DOHH2 (cell line): ENCODE measurements at regions not wholly inside any gene's neighbourhood (a gene's known extent, or its start where the extent isn't known, plus 50 kb on each side); places are given as distances from the start of the nearest gene placed in this dataset.
"Not testable (repeated sequence)": the region's sequence is repeated elsewhere in the genome, so short reads cannot be mapped to it uniquely, and the experiment has no call there.

Experiments used
- H3F3A ChIP-seq: fragments of 200-600 bp; sonication (generic), shearing (Covaris generic); 2 replicates; pipeline ENCODE4 v1.6.0; 2016; ENCODE audit warnings: antibody characterized with exemption, mild to moderate bottlenecking; ENCODE audit not compliant: control insufficient read depth, insufficient read depth
- H3K27ac ChIP-seq: fragments of 200-600 bp; sonication (generic); 2 replicates; pipeline ENCODE4 v1.5.1; 2014; ENCODE audit warnings: low read depth, mild to moderate bottlenecking, low read length, moderate library complexity
- H3K27me3 ChIP-seq: fragments of 200-600 bp; sonication (generic); 2 replicates; pipeline ENCODE4 v1.6.1; 2014; ENCODE audit warnings: mild to moderate bottlenecking, low read length, mixed read lengths; ENCODE audit not compliant: control insufficient read depth
- H3K36me3 ChIP-seq: fragments of 200-600 bp; sonication (generic); 2 replicates; pipeline ENCODE4 v1.6.1; 2014; ENCODE audit warnings: mild to moderate bottlenecking, low read length, moderate library complexity, mixed read lengths; ENCODE audit not compliant: control insufficient read depth
- H3K4me1 ChIP-seq: fragments of 200-600 bp; sonication (generic); 2 replicates; pipeline ENCODE4 v1.6.1; 2014; ENCODE audit warnings: mild to moderate bottlenecking, low read length, mixed read lengths; ENCODE audit not compliant: control insufficient read depth
- H3K4me2 ChIP-seq: fragments of 200-600 bp; sonication (generic); 2 replicates; pipeline ENCODE4 v1.6.0; 2014; ENCODE audit warnings: mild to moderate bottlenecking, low read length, moderate library complexity
- H3K4me3 ChIP-seq: fragments of 200-600 bp; sonication (generic); 2 replicates; pipeline ENCODE4 v1.5.1; 2014; ENCODE audit warnings: mild to moderate bottlenecking, low read length, mixed read lengths
- H3K79me2 ChIP-seq: fragments of 200-600 bp; sonication (generic); 2 replicates; pipeline ENCODE4 v1.6.1; 2014; ENCODE audit warnings: mild to moderate bottlenecking, low read length, mixed read lengths; ENCODE audit not compliant: control insufficient read depth
- H3K9me2 ChIP-seq: fragments of 200-600 bp; sonication (generic); replicated peaks from 2 replicates; pipeline ENCODE4 v1.6.1; 2014; ENCODE audit warnings: mild to moderate bottlenecking, low read length, mixed read lengths; ENCODE audit not compliant: control insufficient read depth
- H3K9me3 ChIP-seq: fragments of 200-600 bp; sonication (generic); 2 replicates; pipeline ENCODE4 v1.6.1; 2014; ENCODE audit warnings: antibody characterized with exemption, low read length, mixed read lengths; ENCODE audit not compliant: control insufficient read depth, insufficient read depth
- H4K20me1 ChIP-seq: fragments of 200-600 bp; sonication (generic); 2 replicates; pipeline ENCODE4 v1.6.0; 2014; ENCODE audit warnings: low read depth, mild to moderate bottlenecking, antibody characterized with exemption, low read length, moderate library complexity; ENCODE audit not compliant: control insufficient read depth, insufficient read depth
- CTCF ChIP-seq: fragments of 200-600 bp; sonication (generic); IDR thresholded peaks from one replicate; pipeline ENCODE4 v1.5.1; 2014; ENCODE audit warnings: antibody characterized with exemption, mild to moderate bottlenecking, low read depth, low read length; ENCODE audit not compliant: poor library complexity, severe bottlenecking
- EZH2phosphoT487 ChIP-seq: fragments of 200-600 bp; sonication (generic); IDR thresholded peaks from 2 replicates; pipeline ENCODE4 v1.6.1; 2017; ENCODE audit warnings: borderline replicate concordance, mild to moderate bottlenecking, antibody characterized with exemption, low read length, moderate library complexity, mixed read lengths

GRCh38 chr7:131157530-131158243 lies 170.0 kb upstream of the MKLN1 start:
- H3K4me3 ChIP-seq = no peak overlapping the region
- H3K4me2 ChIP-seq = no peak overlapping the region
- no peaks in the 10 kb centered on the region for H3K27me3 ChIP-seq
- H4K20me1 ChIP-seq = no peaks in the 10 kb centered on the region
- no peaks in the 10 kb centered on the region for H3K36me3 ChIP-seq
- H3K79me2 ChIP-seq = no peaks in the 10 kb centered on the region
- no peak overlapping the region for H3K27ac ChIP-seq
- H3K9me2 ChIP-seq = no peaks in the 10 kb centered on the region
- H3K4me1 ChIP-seq = no peaks in the 10 kb centered on the region
- H3F3A ChIP-seq = no peaks in the 10 kb centered on the region
- no peaks in the 10 kb centered on the region for H3K9me3 ChIP-seq
- TF ChIP-seq CTCF (no peak), EZH2phosphoT487 (no peak)

GRCh38 chr7:131158244-131158636 lies 169.4 kb upstream of the MKLN1 start:
- not testable (repeated sequence) for H3K4me3 ChIP-seq, H3K36me3 ChIP-seq, H3K4me1 ChIP-seq, H3K27me3 ChIP-seq, H3K4me2 ChIP-seq, H3K9me3 ChIP-seq, H3F3A ChIP-seq, H4K20me1 ChIP-seq, H3K79me2 ChIP-seq, H3K9me2 ChIP-seq, H3K27ac ChIP-seq

GRCh38 chr7:131159961-131160361 lies 167.7 kb upstream of the MKLN1 start:
- Histone ChIP-seq H3K79me2 (no peaks in the 10 kb centered on the region), H3K27ac (no peak overlapping the region), H4K20me1 (no peaks in the 10 kb centered on the region), H3K4me3 (no peak overlapping the region), H3K9me2 (no peaks in the 10 kb centered on the region), H3K36me3 (no peaks in the 10 kb centered on the region), H3K9me3 (no peaks in the 10 kb centered on the region), H3K27me3 (no peaks in the 10 kb centered on the region), H3K4me2 (no peak overlapping the region), H3K4me1 (no peaks in the 10 kb centered on the region), H3F3A (no peaks in the 10 kb centered on the region)
- TF ChIP-seq EZH2phosphoT487 (no peak), CTCF (no peak)

GRCh38 chr7:131161103-131161502 lies 166.6 kb upstream of the MKLN1 start:
- no peak for TF ChIP-seq CTCF
- TF ChIP-seq EZH2phosphoT487 = no peak
- H3F3A ChIP-seq = no peaks in the 10 kb centered on the region
- H3K79me2 ChIP-seq = no peaks in the 10 kb centered on the region
- H3K4me1 ChIP-seq = no peaks in the 10 kb centered on the region
- no peaks in the 10 kb centered on the region for H3K27me3 ChIP-seq
- no peak overlapping the region for H3K4me3 ChIP-seq
- no peaks in the 10 kb centered on the region for H3K9me2 ChIP-seq
- no peaks in the 10 kb centered on the region for H3K36me3 ChIP-seq
- no peaks in the 10 kb centered on the region for H4K20me1 ChIP-seq
- H3K4me2 ChIP-seq = no peak overlapping the region
- no peak overlapping the region for H3K27ac ChIP-seq
- no peaks in the 10 kb centered on the region for H3K9me3 ChIP-seq
